ENCODE measurements at regions not wholly inside any gene's neighbourhood (a gene's known extent, or its start where the extent isn't known, plus 50 kb on each side); places are given as distances from the start of the nearest gene placed in this dataset.

- no peak for TF ChIP-seq POLR2A (IDR thresholded peaks at IDR 0.05)
- TF ChIP-seq CTCF (IDR thresholded peaks at IDR 0.05) = no peak
- Histone ChIP-seq H3K4me1 (no peaks in the 10 kb centered on the region), H3K27ac (no peak overlapping the region), H3K9me3 (no peaks in the 10 kb centered on the region), H3K36me3 (no peaks in the 10 kb centered on the region), H3K4me3 (no peak overlapping the region), H3K27me3 (no peaks in the 10 kb centered on the region)
- DNase-seq = no peak
- intact Hi-C loops (cut with DNase I; ENCODE audit: low total_unique reads) = no loop called here
Observed at GRCh38 chr5:33033516-33033915, 322.4 kb downstream of the NPR3 start.

GRCh38 chr5:33034777-33035176 is 323.7 kb downstream of the NPR3 start:
- Histone ChIP-seq H3K4me1 (no peaks in the 10 kb centered on the region), H3K9me3 (no peaks in the 10 kb centered on the region), H3K27me3 (no peaks in the 10 kb centered on the region), H3K36me3 (no peaks in the 10 kb centered on the region), H3K4me3 (no peak overlapping the region), H3K27ac (no peak overlapping the region)
- DNase-seq = no peak
- TF ChIP-seq POLR2A (IDR thresholded peaks at IDR 0.05) = no peak
- no peak for TF ChIP-seq CTCF (IDR thresholded peaks at IDR 0.05)
- intact Hi-C loops (cut with DNase I; ENCODE audit: low total_unique reads) = no loop called here

GRCh38 chr5:33035851-33036527 is 324.9 kb downstream of the NPR3 start:
- TF ChIP-seq POLR2A (IDR thresholded peaks at IDR 0.05) (no peak), CTCF (IDR thresholded peaks at IDR 0.05) (no peak)

GRCh38 chr5:33037076-33037475 is 326.0 kb downstream of the NPR3 start:
- Histone ChIP-seq H3K36me3 (no peaks in the 10 kb centered on the region), H3K9me3 (no peaks in the 10 kb centered on the region), H3K4me3 (no peak overlapping the region), H3K4me1 (no peaks in the 10 kb centered on the region), H3K27ac (no peak overlapping the region), H3K27me3 (no peaks in the 10 kb centered on the region)
- intact Hi-C loops (cut with DNase I; ENCODE audit: low total_unique reads) = no loop called here
- TF ChIP-seq CTCF (IDR thresholded peaks at IDR 0.05) (no peak), POLR2A (IDR thresholded peaks at IDR 0.05) (no peak)
- no peak for DNase-seq

More at GRCh38 chr5:33035851-33036527, 324.9 kb downstream of the NPR3 start:
- no peaks in the 10 kb centered on the region for H3K9me3 ChIP-seq
- H3K27me3 ChIP-seq = no peaks in the 10 kb centered on the region
- H3K36me3 ChIP-seq = no peaks in the 10 kb centered on the region
- H3K4me3 ChIP-seq = no peak overlapping the region
- intact Hi-C loops (cut with DNase I; ENCODE audit: low total_unique reads) = no loop called here
- DNase-seq = no peak
- no peak overlapping the region for H3K27ac ChIP-seq
- H3K4me1 ChIP-seq = no peaks in the 10 kb centered on the region

GRCh38 chr5:33041586-33041985 is 330.5 kb downstream of the NPR3 start:
- no peaks in the 10 kb centered on the region for H3K27me3 ChIP-seq
- DNase-seq = no peak
- no peaks in the 10 kb centered on the region for H3K9me3 ChIP-seq
- no peak overlapping the region for H3K27ac ChIP-seq
- no peak overlapping the region for H3K4me3 ChIP-seq
- intact Hi-C loops (cut with DNase I; ENCODE audit: low total_unique reads) = no loop called here
- no peak for TF ChIP-seq CTCF (IDR thresholded peaks at IDR 0.05)
- TF ChIP-seq POLR2A (IDR thresholded peaks at IDR 0.05) = no peak
- no peaks in the 10 kb centered on the region for H3K4me1 ChIP-seq
- H3K36me3 ChIP-seq = no peaks in the 10 kb centered on the region

Data from uterus (tissue), 3 donors.